HG03039 (cell line): ENCODE measurements at regions not wholly inside any gene's neighbourhood (a gene's known extent, or its start where the extent isn't known, plus 50 kb on each side); places are given as distances from the start of the nearest gene placed in this dataset.
"Not testable (repeated sequence)": the region's sequence is repeated elsewhere in the genome, so short reads cannot be mapped to it uniquely, and the experiment has no call there.

Source experiments
- ATAC-seq: cut with Tn5 transposase; IDR thresholded peaks from one replicate; pipeline ENCODE4 v1.9.1; 2021; ENCODE audit warnings: mild to moderate bottlenecking, moderate library complexity; ENCODE audit not compliant: unreplicated experiment

DNA sequence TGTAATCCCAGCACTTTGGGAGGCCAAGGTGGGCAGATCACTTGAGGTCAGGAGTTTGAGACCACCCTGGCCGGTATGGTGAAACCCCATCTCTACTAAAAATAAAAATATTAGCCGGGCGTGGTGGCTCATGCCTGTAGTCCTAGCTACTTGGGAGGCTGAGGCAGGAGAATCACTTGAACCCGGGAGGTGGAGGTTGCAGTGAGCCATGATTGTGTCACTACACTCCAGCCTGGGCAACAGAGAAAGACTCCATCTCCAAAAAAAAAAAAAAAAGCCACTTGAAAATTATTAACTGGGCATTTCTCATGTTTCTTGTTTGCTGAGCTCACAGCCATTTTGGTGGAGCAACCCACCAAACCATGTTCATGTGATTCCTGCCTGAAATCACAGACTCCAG lies 131.1 kb upstream of the LPP start:
- ATAC-seq, result not testable (repeated sequence)

DNA sequence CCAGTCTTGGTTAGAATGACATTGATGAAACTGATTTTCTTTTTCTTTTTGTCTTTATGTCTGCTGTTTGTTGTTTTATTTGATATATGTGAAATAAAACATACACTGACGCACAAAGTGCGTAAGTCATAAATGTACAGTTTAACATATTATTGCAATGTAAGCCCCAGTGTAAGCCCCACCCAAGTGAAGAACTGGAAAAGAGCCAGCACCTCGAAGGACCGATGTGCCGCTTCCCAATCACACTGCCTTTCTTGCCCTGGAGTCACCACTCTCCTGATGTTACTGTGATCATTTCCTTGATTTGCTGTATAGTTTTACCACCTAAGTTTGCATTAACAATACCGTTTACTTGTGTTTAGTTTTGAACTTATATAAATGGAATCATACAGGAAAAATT lies 128.4 kb upstream of the LPP start:
- no peak for ATAC-seq

DNA sequence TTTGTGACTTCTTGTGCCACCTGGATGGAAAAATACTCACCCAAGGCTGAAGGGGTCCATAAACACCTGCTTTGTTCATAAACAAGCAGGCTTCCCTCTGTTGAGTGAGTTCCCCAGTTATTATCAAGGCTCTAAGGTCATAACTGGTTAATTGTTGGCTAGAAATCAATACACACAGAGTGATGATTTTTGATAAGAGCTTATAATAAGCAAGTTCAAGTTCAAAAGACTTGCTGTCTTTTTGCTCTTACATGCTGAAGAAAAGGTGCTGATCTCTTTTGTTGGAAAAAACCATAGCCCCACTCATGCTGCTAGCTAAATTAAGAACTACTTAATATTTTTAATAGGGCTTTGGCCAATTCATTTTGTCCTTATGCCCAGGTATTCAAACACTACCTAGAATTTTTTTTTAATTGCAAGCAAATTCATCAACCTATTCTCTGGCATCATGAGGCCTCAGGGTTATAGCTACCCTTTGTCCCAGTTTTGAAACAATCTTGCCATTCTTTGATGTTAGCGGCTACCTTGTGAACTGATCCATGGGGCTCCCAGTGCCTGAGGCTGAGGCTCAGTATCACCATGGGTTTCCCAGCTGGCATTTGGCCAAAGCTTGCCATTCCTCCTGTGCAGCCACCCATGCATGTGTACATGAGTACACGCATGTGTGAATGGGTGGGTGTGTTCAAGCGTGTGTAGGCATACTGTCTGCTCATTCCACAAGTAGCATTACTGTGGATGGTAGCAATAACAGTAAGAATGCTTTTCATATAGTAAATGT lies 127.6 kb upstream of the LPP start:
- ATAC-seq, result no peak

DNA sequence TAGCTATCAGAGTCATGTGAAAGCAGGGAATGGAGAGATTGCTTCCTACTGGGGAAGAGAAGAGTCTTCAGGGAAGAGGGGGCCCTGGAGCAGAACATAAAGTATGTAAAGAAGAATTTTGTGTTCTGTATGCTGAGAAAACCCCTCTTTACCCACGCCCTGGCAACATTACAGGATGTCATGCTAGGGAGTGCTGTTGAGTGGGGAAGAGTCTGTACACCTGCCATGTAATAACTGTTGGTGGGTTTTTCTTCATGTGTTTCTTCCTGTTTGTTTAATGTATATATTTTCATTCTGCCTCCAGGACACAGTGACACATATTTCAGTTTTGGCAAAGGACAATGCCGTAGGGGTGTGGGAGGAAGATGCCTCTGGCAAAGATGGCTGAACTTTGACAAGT lies 122.8 kb upstream of the LPP start:
- ATAC-seq, result no peak

DNA sequence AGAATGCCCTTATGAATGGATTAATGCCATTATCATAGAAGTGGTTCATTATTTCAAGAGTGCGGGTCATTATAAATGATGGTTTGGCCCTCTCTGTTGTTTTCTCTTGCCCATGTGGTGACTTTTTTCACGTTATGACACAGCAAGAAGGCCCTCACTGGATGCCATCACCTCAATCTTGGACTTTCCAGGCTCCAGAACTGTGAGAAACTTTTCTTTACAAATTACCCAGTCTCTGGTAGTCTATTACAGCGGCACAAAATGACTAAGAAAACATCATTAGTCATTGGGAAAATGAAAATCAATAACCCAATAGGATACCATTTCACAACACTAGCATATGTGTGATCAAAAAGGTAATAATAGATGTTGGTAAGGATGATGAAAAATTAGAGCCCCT lies 119.0 kb upstream of the LPP start:
- ATAC-seq, result no peak

DNA sequence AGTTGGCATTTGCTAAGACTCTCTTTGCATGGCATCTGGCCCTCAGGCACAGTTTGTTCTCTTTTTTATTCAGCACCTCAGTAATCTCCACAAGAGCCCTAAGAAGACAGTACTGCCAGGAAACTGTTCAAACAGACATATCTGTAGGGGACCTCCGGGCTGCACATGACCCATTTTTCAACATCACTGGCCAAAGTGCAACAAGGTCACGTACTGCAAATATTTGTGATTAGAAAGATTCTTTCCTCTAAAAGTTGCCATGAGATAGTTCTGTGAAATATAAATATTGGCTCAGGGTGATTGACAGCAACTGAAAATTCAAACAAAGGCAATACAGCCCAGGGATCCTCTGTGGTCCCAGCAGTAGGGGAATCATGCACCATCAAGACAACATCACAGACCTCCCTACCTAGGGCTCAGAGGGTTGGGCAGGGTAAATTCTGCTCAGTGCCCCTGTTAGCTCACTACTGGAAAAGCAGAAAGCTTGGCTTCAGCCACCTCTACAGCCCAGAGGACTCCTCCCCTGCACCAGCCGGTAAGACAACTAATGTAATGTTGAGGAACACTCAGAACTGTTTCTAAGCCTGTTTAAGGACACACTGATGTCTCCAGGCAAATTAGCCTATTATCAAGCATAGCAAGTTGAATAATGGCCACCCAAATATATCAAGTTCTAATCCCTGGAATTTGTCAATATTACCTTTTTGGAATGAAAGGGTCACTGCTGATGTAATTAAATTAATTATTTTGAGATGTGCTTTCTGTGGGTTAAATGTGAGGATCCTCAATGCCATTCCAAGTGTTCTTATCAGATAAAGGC lies 117.4 kb upstream of the LPP start:
- ATAC-seq, result no peak

DNA sequence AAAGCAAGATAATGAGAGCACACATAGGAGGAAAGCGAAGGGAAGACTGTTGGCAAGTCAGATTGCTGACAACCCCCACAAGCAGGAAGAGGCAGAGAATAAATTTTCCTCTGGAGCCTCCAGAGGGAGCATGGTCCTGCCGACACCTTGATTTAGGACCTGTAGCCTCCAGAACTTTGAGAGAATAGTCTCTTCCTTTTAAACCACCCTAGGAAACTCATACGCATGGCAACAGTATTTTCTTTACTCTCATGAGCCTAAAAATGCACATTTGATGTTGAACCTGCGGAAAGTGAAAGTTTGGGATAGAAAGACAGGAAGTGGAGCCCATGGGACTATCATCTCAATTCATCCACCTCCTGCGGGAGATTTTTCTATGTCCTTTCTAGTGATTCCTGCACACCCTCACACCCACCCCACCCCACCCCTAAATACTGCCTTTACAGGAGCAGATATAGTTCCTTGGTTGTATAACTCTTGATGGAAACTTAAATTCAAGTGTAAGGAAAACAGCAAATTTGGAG lies 116.7 kb upstream of the LPP start:
- ATAC-seq, result no peak

DNA sequence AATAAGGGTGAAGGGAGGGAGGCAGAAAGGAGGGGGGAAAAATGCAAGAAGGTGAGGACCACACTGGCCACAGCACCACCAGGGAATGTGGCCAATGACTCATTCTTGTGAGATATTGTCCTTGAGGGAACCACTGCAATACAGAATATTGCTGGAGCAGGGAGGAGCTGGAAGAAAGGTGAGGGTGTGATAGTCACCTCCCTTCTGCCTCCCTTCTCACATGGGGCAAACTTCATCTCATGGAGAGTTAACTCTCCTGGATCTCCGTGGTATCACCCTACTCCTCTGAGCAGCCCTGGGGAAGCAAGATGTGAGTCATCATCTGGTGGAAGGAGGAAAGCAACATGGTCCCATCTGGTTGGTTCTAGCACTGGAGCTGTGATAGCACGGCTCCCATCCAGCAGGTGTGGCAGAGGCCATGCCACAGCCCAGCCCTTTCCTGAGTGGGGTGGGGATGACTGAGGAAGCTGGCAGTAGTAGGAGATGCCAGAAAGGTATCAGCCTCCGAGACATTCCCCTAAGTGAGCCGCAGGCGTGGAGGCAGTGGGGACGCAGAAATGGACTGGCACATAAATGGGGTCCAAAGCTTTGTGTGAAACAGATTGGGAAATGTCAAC lies 115.9 kb upstream of the LPP start:
- no peak for ATAC-seq

DNA sequence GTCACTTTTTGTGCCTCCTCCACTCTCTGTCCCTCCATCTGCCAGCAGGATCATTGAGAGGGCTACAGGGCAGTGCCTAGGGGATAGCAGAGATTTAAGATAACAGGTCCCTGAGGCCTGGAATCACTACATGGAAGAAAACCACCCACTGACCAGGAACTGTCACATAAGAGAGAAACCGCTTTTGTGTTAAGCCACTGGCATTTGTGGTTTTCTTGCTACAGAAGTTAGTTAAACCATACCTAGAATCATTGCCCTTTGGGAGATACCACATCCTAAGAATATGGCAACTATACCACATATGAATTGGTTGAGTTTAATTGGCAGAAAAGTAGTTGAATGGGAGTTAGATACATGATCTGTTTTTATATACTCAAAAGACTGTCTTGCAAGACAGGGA lies 112.8 kb upstream of the LPP start:
- no peak for ATAC-seq

DNA sequence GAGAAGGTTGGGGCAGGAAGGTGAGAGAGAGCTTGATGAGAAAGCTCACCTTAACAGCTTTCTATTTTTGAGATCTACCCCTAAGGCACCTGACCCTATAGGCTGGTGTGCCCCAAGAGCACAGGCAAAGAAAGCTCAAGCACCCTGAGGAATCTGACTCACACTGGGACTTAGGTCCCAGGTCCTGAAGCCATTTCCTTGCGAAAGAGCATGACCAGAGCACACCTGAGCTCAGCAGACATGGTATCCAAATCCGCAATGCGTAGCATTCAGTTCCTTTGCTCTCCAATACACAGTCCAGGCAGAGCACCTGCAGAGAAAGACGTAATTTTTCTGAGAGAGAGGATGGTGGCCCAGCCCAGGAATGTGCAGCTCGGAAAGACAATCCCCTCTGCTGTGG lies 112.1 kb upstream of the LPP start:
- ATAC-seq, result no peak

DNA sequence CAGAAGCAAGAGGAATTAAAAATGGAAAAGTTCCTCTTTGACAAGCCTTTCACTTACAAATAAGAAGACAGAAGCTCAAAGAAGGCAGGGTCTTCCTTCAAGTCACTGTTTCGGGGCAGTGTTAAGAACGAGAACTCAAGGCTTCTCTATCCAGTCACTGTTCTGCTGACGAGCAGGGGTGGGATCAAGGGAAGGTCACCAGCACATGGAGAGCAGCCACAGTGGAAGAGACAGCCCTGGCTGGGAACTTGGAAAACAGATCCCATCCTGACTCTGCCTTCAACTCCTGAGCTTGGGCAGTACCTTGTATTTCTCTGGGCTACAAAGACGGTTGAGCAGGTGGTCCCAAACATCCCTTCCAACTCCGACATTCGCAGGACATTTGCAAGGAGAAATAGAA lies 111.5 kb upstream of the LPP start:
- ATAC-seq, result no peak

DNA sequence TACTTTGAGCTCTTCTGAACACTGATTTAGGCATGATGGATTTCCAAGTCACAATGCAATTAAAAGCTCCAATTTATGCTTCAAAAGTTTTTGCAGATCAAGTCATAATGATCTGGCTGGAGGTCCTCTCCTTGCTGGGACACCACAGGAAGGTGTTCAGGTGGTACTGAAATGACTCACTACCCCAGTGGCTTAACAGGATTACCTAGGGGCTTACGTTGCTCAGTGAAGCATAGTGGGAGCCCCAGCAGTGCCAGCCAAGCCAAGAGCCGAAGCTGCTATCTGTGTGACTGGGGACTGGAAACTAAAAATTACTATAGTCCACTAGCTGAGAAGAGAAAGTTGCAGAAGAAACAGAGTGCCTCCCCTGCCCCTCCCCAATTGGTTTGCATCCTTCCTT lies 110.1 kb upstream of the LPP start:
- ATAC-seq, result no peak

DNA sequence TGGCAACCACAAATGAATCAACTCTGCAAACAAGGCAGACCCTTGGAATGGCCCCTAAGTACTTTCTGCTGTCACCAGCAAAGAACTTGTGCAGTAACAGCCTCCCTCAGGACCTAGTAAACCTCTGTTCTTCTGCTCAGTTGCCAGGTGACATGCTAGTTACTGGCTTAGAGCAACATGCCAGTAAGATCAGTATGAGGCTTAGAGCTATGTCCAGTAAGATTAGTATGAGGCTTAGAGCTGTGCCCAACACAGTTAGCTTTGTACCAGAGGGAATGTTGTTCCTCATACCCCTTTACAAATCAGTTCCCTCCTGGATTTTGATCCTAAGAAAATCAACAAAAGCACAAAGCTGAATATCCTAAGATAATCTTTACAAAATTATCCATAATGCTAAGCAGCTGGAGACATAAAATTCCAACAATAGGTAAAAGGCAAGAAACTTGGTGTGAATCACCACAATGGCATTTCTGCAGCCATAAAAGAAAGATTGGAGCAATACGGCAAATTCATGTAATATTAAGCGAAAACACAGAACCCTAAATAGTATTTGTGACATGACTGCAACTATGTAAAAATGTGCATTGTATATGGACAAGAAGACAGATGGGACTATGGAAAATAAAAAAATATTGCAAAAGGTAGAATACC lies 107.3 kb upstream of the LPP start:
- no peak for ATAC-seq

DNA sequence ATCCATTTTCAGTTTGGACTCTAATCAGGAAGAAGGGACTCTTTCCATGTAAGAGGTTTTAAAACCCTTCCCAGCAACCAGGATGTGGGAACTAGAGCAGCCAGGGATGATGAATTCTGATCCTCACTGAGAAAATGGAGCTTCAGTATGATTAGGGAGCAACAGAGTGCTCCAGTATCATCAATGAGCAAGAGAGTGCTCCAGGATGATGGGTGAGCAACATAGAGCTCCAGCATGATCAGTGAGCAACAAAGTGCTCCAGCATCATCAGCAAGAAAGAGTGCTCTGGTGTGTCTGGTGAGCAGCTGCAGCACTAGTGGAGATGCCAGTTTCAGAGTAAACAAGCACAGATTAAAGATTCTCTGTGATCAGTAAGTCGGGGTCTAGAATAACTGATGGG lies 106.4 kb upstream of the LPP start:
- ATAC-seq, result no peak

DNA sequence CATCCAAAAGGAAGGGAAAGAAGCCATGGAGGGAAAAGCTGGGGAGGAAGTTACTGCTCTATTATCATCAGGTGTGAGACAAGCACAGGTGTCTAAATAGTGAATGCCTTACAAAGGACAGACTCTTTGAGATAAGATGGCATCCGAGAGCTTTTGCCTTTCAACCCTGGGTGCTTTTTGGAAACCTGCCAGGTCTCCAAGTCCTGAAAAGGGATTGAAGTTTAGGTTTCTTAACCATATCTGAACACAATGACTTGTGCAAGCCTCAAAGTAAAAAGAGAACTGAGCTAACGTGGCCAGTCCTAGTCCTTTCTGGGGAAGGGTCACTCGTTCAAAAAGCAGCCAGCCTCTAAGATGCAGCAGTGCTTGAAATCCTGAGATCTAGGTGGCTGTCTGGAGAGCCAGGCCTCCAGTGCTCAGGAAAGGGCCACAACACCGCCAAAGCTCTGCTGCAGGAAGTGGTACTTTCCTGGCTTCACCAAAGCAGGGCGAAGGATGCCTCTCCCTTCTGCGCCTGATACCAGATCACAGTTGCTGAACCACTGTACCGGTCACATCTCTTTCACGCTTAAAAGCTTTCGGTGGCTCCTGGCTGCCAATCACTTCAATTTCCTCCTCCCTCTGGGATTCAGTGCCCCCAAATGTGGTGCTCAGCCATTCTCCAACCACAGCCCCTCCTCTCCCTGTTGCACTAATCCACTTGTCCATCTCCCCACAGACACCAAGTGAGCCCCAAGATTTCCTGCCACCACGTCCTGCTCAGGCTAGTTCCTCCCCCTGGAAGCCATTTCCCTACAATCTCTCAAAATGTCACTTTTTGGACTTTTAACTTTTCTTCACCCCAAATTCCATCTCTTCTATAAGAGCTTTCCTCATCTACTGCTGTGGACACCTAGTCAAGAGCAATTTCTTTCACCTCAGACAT lies 104.1 kb upstream of the LPP start:
- no peak for ATAC-seq

DNA sequence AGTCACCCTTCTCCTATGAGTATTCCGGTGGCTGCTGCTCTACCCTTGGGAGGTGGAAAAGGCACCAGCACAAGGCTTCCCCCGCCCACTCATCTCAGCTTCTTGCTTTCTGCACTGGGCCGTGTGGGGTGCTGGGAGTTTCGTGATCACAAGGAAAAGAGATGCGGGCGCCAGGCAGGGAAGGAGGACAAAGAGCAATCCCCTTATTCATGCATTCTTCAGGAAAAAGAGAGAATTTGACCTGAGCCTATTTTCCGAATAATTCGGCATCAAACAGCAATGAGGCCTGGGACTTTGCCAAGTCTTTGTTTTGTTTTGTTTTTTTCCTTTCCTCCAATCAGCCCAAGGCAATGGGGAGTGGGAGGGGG lies 102.2 kb upstream of the LPP start:
- no peak for ATAC-seq

DNA sequence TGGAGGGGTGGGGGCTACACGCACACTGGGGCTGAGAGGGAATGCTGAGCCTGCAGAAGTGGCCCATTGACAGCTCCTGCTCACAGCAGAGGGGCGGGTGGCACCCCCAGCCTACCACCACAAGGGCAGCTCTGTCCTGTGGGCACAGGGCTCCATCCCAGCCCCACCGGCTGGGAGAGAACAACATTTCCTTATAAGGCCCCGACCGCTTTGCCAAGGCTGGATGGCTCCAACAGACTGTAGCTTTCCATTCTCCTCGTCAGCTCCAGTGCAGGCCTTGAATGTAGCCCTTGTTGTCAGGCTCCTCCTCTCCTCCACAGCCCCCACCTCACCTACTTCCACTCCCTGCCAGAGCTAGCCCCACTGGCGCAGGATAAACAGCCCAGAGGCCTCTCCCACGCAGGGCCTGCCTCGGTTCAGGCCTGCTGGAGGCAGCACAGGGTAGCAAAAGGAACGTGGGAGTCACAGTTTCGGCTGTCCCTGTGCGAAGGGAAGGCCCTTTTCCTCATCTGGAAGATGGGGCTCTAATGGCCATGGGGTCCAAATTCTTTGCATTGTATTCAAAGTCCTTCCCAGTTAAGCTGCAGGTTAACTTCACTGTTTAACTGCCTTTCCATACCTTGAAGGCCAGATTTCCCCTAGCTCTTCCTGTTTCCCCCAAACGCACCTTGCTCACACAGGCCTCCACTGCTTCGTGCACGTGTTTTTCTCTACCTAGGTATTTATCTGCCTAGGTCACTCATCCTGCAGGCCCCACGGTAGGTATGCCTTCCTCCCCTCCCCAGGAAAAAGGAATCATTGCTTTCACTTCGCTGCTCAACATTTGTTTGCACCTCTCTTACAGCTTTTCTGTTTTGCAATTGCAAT lies 101.6 kb upstream of the LPP start:
- ATAC-seq, result no peak

DNA sequence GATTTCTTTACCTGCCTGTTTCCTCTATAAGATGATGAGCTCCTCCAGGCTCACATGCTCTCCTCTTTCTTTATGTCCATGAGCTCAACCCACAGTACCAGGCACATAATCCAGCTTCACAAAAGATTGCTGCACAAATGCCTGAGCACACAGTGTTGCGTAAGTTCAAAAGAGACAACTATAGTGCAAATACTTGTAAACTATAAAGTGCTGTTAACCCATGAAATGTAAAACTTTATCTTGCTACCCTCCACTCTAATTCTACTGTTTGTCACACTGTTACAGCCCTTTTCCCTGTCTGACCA lies 101.0 kb upstream of the LPP start:
- no peak for ATAC-seq

DNA sequence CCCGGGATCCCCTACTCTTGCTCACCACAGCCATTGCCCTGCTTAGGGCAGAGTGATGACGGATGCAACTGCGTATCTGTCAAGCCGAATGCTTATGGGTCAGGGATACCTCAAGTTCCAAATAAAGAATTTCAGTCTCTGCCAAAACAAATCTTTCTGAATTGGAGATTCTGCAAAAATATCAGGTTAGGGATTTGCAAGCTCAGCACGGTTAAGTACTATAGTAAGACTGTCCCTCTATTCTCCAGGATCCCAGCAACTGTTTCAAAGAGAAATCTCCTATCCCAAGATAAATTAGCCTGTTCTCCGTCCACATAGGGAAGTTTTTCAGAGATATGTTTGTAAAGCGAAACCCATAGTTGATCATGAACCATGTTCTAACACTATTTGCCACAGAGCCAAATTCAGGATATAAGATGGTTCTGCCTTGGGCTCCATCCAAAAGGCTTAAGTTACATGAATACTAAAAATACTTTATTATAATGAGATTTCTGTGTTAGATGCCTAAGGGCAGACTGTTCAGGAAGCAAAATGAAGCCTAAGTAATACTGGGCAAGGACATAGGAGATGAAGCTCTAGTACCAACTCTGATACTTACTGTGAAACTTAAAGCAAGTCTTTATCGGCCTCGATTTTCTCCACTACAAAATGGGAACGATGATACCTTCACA lies 100.1 kb upstream of the LPP start:
- no peak for ATAC-seq
